GM12878 (cell line): ENCODE measurements at regions not wholly inside any gene's neighbourhood (a gene's known extent, or its start where the extent isn't known, plus 50 kb on each side); places are given as distances from the start of the nearest gene placed in this dataset.

Source experiments
- ATAC-seq: fragments of 200-7000 bp; cut with Tn5 transposase; 3 replicates; pipeline ENCODE4 v1.9.1; 2020; ENCODE audit warnings: mild to moderate bottlenecking, moderate library complexity
- BruUV-seq: library from RNA; stranded (reverse); fragments of 400-500 nt; replicated peaks from 2 replicates; lab custom pipeline; 2021; lab: Mats Ljungman, UMichigan
- CTCF ChIA-PET: fragments of 300-600 bp; sonication (Branson Sonifier 250); formaldehyde crosslinking; extraction: SDS; loops from one replicate; lab custom pipeline; 2021; ENCODE audit warnings: inconsistent platforms; lab: Yijun Ruan, JAX
- POLR2A ChIA-PET: fragments of 350-600 bp; formaldehyde crosslinking; extraction: SDS; loops from one replicate; lab custom pipeline; 2021; ENCODE audit warnings: inconsistent platforms; lab: Charles Lee
- RAD21 ChIA-PET: fragments of 300-600 bp; sonication (Branson Sonifier 250); formaldehyde crosslinking; loops from one replicate; lab custom pipeline; 2023; ENCODE audit warnings: antibody characterized with exemption; ENCODE audit not compliant: unreplicated experiment; lab: Charles Lee
- SMC1A ChIA-PET: fragments of 300-600 bp; sonication (Branson Sonifier 250); formaldehyde crosslinking; loops from one replicate; lab custom pipeline; 2023; ENCODE audit not compliant: unreplicated experiment, uncharacterized antibody; lab: Charles Lee
- DNase-seq: peaks from one replicate; pipeline ENCODE4 v3.0.0-alpha.2; 2011; ENCODE audit warnings: low read depth, low spot score
- FAIRE-seq: peaks from 3 replicates; lab custom pipeline; 2011; peaks lifted over from hg19 to GRCh38; lab: Jason Lieb, UNC
- H2AFZ ChIP-seq: 2 replicates; pipeline ENCODE4 v1.6.0; 2011; ENCODE audit warnings: low read depth, low read length, control low read depth; ENCODE audit not compliant: control insufficient read depth
- H3K27ac ChIP-seq: 2 replicates; pipeline ENCODE4 v1.5.1; 2011; ENCODE audit warnings: control low read depth; ENCODE audit not compliant: control insufficient read depth, insufficient read depth
- H3K27me3 ChIP-seq, 2 experiments: replicated peaks in 1 of 2; 2 replicates each; pipeline versions ENCODE4 v1.6.0 to v1.6.1; 2011; ENCODE audit warnings: low read length in 1 of 2; ENCODE audit not compliant: control insufficient read depth in 2 of 2, insufficient read depth in 2 of 2
- H3K36me3 ChIP-seq, 2 experiments: 2 replicates each; pipeline ENCODE4 v1.5.1; 2011; ENCODE audit warnings: low read length in 1 of 2; ENCODE audit not compliant: control insufficient read depth in 2 of 2, insufficient read depth in 2 of 2
- H3K4me1 ChIP-seq: 2 replicates; pipeline ENCODE4 v1.6.1; 2011; ENCODE audit warnings: mild to moderate bottlenecking, low read length, moderate library complexity, mixed read lengths; ENCODE audit not compliant: control insufficient read depth, insufficient read depth
- H3K4me2 ChIP-seq: 2 replicates; pipeline ENCODE4 v1.6.0; 2011; ENCODE audit warnings: control low read depth; ENCODE audit not compliant: control insufficient read depth, insufficient read depth
- H3K4me3 ChIP-seq: fragments of 200-600 bp; sonication (generic); 2 replicates; pipeline ENCODE4 v1.5.1; 2016
- H3K79me2 ChIP-seq: 2 replicates; pipeline ENCODE4 v1.6.0; 2011; ENCODE audit warnings: low read length; ENCODE audit not compliant: control insufficient read depth, insufficient read depth
- H3K9ac ChIP-seq: 2 replicates; pipeline ENCODE4 v1.8.0; 2011; ENCODE audit warnings: low read length, control low read depth, mixed read lengths; ENCODE audit not compliant: control insufficient read depth, insufficient read depth
- H3K9me3 ChIP-seq: replicated peaks from 3 replicates; pipeline ENCODE4 v1.5.1; 2011; ENCODE audit warnings: mild to moderate bottlenecking, low read length; ENCODE audit not compliant: control insufficient read depth, insufficient read depth
- H4K20me1 ChIP-seq: 2 replicates; pipeline ENCODE4 v1.6.0; 2011; ENCODE audit not compliant: control insufficient read depth, insufficient read depth
- ASH2L ChIP-seq: fragments of 300-600, 200-600 bp; sonication (generic); IDR thresholded peaks from 2 replicates; pipeline ENCODE4 v1.6.1; 2017; ENCODE audit warnings: low read depth, mild to moderate bottlenecking, borderline replicate concordance
- BRCA1 ChIP-seq: IDR thresholded peaks from 2 replicates; pipeline ENCODE4 v1.6.1; 2011; ENCODE audit warnings: low read depth, low read length, improper control_type of control experiment
- CREM ChIP-seq: IDR thresholded peaks from 2 replicates; pipeline ENCODE4 v1.6.1; 2014; ENCODE audit warnings: antibody characterized with exemption, low read depth
- DPF2 ChIP-seq: fragments of 450-650 bp; IDR thresholded peaks from 2 replicates; pipeline ENCODE4 v1.6.1; 2017; ENCODE audit warnings: mild to moderate bottlenecking
- FOXK2 ChIP-seq: fragments of 450-650 bp; IDR thresholded peaks from 2 replicates; pipeline ENCODE4 v1.6.1; 2017; ENCODE audit warnings: mild to moderate bottlenecking, moderate library complexity
- GATAD2B ChIP-seq: fragments of 450-650 bp; conservative IDR thresholded peaks from 2 replicates; pipeline ENCODE4 v1.6.1; 2017; ENCODE audit warnings: low read depth, mild to moderate bottlenecking, moderate library complexity
- JUNB ChIP-seq: IDR thresholded peaks from 2 replicates; pipeline ENCODE4 v1.6.1; 2016; ENCODE audit warnings: antibody characterized with exemption, mild to moderate bottlenecking
- LARP7 ChIP-seq: fragments of 450-650 bp; IDR thresholded peaks from 2 replicates; pipeline ENCODE4 v1.6.1; 2017; ENCODE audit warnings: mild to moderate bottlenecking
- ZBTB33 ChIP-seq: fragments of 450-650 bp; IDR thresholded peaks from 2 replicates; pipeline ENCODE4 v1.6.1; 2017; ENCODE audit warnings: mild to moderate bottlenecking
- ZNF217 ChIP-seq: fragments of 450-650 bp; IDR thresholded peaks from 2 replicates; pipeline ENCODE4 v1.6.1; 2017; ENCODE audit warnings: antibody characterized with exemption, mild to moderate bottlenecking
- WGBS: methylation state at CpG from one replicate; pipeline ENCODE4 v1.1.6; 2016; ENCODE audit warnings: low lambda C conversion rate; ENCODE audit not compliant: insufficient replicate concordance, insufficient coverage; ENCODE audit errors: missing lambda C conversion rate; 5-methylcytosine and 5-hydroxymethylcytosine counted together
- in situ Hi-C: fragments of 300-500 bp; cut with MboI; formaldehyde crosslinking; loops from 9 replicates; pipeline ENCODE4 v1.14.3; 2018; ENCODE audit warnings: mixed read lengths
- intact Hi-C: fragments of 100-400 bp; cut with micrococcal nuclease; formaldehyde crosslinking; loops from one replicate; pipeline ENCODE4 v1.14.2; 2022; ENCODE audit not compliant: unreplicated experiment
- TF ChIP-seq, protein P1 (sequence below): fragments of 450-650 bp; IDR thresholded peaks from 2 replicates; pipeline ENCODE4 v1.6.1; 2018; ENCODE audit warnings: mild to moderate bottlenecking, low read depth, moderate library complexity; ENCODE audit not compliant: partially characterized antibody
- TF ChIP-seq, protein P2 (sequence below): IDR thresholded peaks from 2 replicates; pipeline ENCODE4 v1.6.1; 2012; ENCODE audit warnings: low read depth, low read length, improper control_type of control experiment

GRCh38 chr2:172335736-172336135 lies 91.7 kb upstream of the ITGA6 start:
- ChIA-PET POLR2A (no interaction called here), SMC1A (no interaction called here), RAD21 (no interaction called here), CTCF (no interaction called here)
- peaks cover 0 to 4% of the 10 kb centered on the region in 2 experiments; a peak in 1 of 4 replicates for H3K27me3 ChIP-seq
- BruUV-seq, result no TSS peak
- ATAC-seq, result no peak
- H3K79me2 ChIP-seq, result no peaks in the 10 kb centered on the region
- DNase-seq, result no peak
- no peaks in the 10 kb centered on the region for H4K20me1 ChIP-seq
- H3K9ac ChIP-seq, result no peak overlapping the region
- H2AFZ ChIP-seq, result no peak overlapping the region
- no peak overlapping the region for H3K4me2 ChIP-seq
- H3K27ac ChIP-seq, result no peak overlapping the region
- no peaks in the 10 kb centered on the region for H3K9me3 ChIP-seq
- intact Hi-C loops (no loop called here), in situ Hi-C loops (no loop called here)
- no peak for FAIRE-seq
- TF ChIP-seq, protein P1, sequence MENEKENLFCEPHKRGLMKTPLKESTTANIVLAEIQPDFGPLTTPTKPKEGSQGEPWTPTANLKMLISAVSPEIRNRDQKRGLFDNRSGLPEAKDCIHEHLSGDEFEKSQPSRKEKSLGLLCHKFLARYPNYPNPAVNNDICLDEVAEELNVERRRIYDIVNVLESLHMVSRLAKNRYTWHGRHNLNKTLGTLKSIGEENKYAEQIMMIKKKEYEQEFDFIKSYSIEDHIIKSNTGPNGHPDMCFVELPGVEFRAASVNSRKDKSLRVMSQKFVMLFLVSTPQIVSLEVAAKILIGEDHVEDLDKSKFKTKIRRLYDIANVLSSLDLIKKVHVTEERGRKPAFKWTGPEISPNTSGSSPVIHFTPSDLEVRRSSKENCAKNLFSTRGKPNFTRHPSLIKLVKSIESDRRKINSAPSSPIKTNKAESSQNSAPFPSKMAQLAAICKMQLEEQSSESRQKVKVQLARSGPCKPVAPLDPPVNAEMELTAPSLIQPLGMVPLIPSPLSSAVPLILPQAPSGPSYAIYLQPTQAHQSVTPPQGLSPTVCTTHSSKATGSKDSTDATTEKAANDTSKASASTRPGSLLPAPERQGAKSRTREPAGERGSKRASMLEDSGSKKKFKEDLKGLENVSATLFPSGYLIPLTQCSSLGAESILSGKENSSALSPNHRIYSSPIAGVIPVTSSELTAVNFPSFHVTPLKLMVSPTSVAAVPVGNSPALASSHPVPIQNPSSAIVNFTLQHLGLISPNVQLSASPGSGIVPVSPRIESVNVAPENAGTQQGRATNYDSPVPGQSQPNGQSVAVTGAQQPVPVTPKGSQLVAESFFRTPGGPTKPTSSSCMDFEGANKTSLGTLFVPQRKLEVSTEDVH, result no peak
- no peak for TF ChIP-seq CREM
- TF ChIP-seq GATAD2B, result no peak
- TF ChIP-seq LARP7, result no peak
- H3K4me1 ChIP-seq, result no peaks in the 10 kb centered on the region
- 21% methylated on average over 4 of the region's 4 CpGs for WGBS
- H3K4me3 ChIP-seq, result no peak overlapping the region
- no peaks in the 10 kb centered on the region for H3K36me3 ChIP-seq

DNA sequence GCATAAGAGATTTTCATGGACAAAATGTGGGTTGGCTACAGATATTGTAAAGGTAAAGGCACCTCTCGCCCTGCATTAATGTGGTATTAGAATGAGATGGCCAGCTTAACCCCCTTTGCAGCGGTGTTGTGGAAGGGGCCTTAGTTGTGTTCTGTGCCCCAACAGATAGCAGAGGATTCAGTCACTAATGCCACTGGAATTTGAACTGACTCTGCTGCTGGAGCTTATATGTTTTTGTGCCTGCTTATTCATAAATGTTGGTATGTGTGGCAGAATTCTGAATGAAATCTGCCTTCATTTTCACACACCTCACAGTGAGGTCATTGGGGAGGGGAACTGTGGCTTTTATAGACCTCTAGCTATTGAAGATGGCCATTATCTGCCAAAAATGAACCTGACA lies 90.7 kb upstream of the ITGA6 start:
- H4K20me1 ChIP-seq, result no peaks in the 10 kb centered on the region
- ChIA-PET SMC1A (no interaction called here), POLR2A (no interaction called here), RAD21 (no interaction called here), CTCF (no interaction called here)
- DNase-seq (no peak), FAIRE-seq (no peak), ATAC-seq (no peak)
- in situ Hi-C loops, result no loop called here
- peaks cover 0 to 4% of the 10 kb centered on the region in 2 experiments; a peak in 1 of 4 replicates for H3K27me3 ChIP-seq
- H2AFZ ChIP-seq, result no peak overlapping the region
- no peak for TF ChIP-seq ASH2L
- TF ChIP-seq ZNF217, result no peak
- no peak for TF ChIP-seq ZBTB33
- TF ChIP-seq, protein P2, sequence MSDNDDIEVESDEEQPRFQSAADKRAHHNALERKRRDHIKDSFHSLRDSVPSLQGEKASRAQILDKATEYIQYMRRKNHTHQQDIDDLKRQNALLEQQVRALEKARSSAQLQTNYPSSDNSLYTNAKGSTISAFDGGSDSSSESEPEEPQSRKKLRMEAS, result no peak
- no peak for TF ChIP-seq JUNB
- no peak for TF ChIP-seq FOXK2
- TF ChIP-seq BRCA1, result no peak
- TF ChIP-seq DPF2, result no peak
- no peaks in the 10 kb centered on the region for H3K36me3 ChIP-seq
- H3K27ac ChIP-seq, result no peak overlapping the region
- intact Hi-C loops, result no loop called here
- H3K79me2 ChIP-seq, result no peaks in the 10 kb centered on the region
- WGBS, result 20% methylated on average over 2 of the region's 2 CpGs
- H3K4me2 ChIP-seq, result no peak overlapping the region
- no peak overlapping the region for H3K9ac ChIP-seq
- H3K9me3 ChIP-seq, result no peaks in the 10 kb centered on the region
- no peak overlapping the region for H3K4me3 ChIP-seq
- H3K4me1 ChIP-seq, result no peaks in the 10 kb centered on the region
- no TSS peak for BruUV-seq
